ENCODE measurements at regions not wholly inside any gene's neighbourhood (a gene's known extent, or its start where the extent isn't known, plus 50 kb on each side); places are given as distances from the start of the nearest gene placed in this dataset.
"Not testable (repeated sequence)": the region's sequence is repeated elsewhere in the genome, so short reads cannot be mapped to it uniquely, and the experiment has no call there.

GRCh38 chr4:27978427-27979109 is 1117.9 kb downstream of the STIM2 start:
- H3K27ac ChIP-seq (ENCODE audit: low read depth, low read length); H3K9me3 ChIP-seq (ENCODE audit: control insufficient read depth in 3 of 3, low read length in 3 of 3); H3K4me1 ChIP-seq (ENCODE audit: control insufficient read depth in 3 of 3, insufficient read depth in 3 of 3, low read length in 3 of 3); H3K36me3 ChIP-seq (ENCODE audit: control insufficient read depth in 3 of 3, insufficient read depth in 3 of 3, low read length in 3 of 3); H3K4me3 ChIP-seq (ENCODE audit: low read length in 3 of 3); H3K9ac ChIP-seq (ENCODE audit: low read depth in 1 of 3, low read length in 3 of 3); H3K27me3 ChIP-seq (ENCODE audit: control insufficient read depth in 3 of 3, insufficient read depth in 3 of 3, low read length in 3 of 3): not testable (repeated sequence)

- H3K36me3 ChIP-seq (ENCODE audit: control insufficient read depth in 3 of 3, insufficient read depth in 3 of 3, low read length in 3 of 3): no peaks in the 10 kb centered on the region
- no peaks in the 10 kb centered on the region for H3K4me1 ChIP-seq (ENCODE audit: control insufficient read depth in 3 of 3, insufficient read depth in 3 of 3, low read length in 3 of 3)
- no peak overlapping the region for H3K9ac ChIP-seq (ENCODE audit: low read depth in 1 of 3, low read length in 3 of 3)
- no peaks in the 10 kb centered on the region for H3K9me3 ChIP-seq (ENCODE audit: control insufficient read depth in 3 of 3, low read length in 3 of 3)
- no peak overlapping the region for H3K4me3 ChIP-seq (ENCODE audit: low read length in 3 of 3)
- no peak overlapping the region for H3K27ac ChIP-seq (ENCODE audit: low read depth, low read length)
- no peaks in the 10 kb centered on the region for H3K27me3 ChIP-seq (ENCODE audit: control insufficient read depth in 3 of 3, insufficient read depth in 3 of 3, low read length in 3 of 3)
Observed at GRCh38 chr4:27985522-27985921, 1124.9 kb downstream of the STIM2 start.

- no peak overlapping the region for H3K9ac ChIP-seq (ENCODE audit: low read depth in 1 of 3, low read length in 3 of 3)
- H3K27ac ChIP-seq (ENCODE audit: low read depth, low read length): no peak overlapping the region
- no peaks in the 10 kb centered on the region for H3K27me3 ChIP-seq (ENCODE audit: control insufficient read depth in 3 of 3, insufficient read depth in 3 of 3, low read length in 3 of 3)
- no peaks in the 10 kb centered on the region for H3K9me3 ChIP-seq (ENCODE audit: control insufficient read depth in 3 of 3, low read length in 3 of 3)
- no peak overlapping the region for H3K4me3 ChIP-seq (ENCODE audit: low read length in 3 of 3)
- no peaks in the 10 kb centered on the region for H3K4me1 ChIP-seq (ENCODE audit: control insufficient read depth in 3 of 3, insufficient read depth in 3 of 3, low read length in 3 of 3)
- H3K36me3 ChIP-seq (ENCODE audit: control insufficient read depth in 3 of 3, insufficient read depth in 3 of 3, low read length in 3 of 3): no peaks in the 10 kb centered on the region
Observed at GRCh38 chr4:27986476-27986875, 1125.8 kb downstream of the STIM2 start.

GRCh38 chr4:28001698-28002097 is 1141.1 kb downstream of the STIM2 start:
- Histone ChIP-seq H3K4me1 (ENCODE audit: control insufficient read depth in 3 of 3, insufficient read depth in 3 of 3, low read length in 3 of 3) (no peaks in the 10 kb centered on the region), H3K36me3 (ENCODE audit: control insufficient read depth in 3 of 3, insufficient read depth in 3 of 3, low read length in 3 of 3) (no peaks in the 10 kb centered on the region), H3K9me3 (ENCODE audit: control insufficient read depth in 3 of 3, low read length in 3 of 3) (peaks cover 0 to 2% (median 0%) of the 10 kb centered on the region in 3 donors), H3K27ac (ENCODE audit: low read depth, low read length) (no peak overlapping the region), H3K4me3 (ENCODE audit: low read length in 3 of 3) (no peak overlapping the region), H3K27me3 (ENCODE audit: control insufficient read depth in 3 of 3, insufficient read depth in 3 of 3, low read length in 3 of 3) (no peaks in the 10 kb centered on the region), H3K9ac (ENCODE audit: low read depth in 1 of 3, low read length in 3 of 3) (no peak overlapping the region)

GRCh38 chr4:28004520-28004919 is 1143.9 kb downstream of the STIM2 start:
- H3K9ac ChIP-seq (ENCODE audit: low read depth in 1 of 3, low read length in 3 of 3): no peak overlapping the region
- no peak overlapping the region for H3K4me3 ChIP-seq (ENCODE audit: low read length in 3 of 3)
- peaks cover 0 to 2% (median 0%) of the 10 kb centered on the region in 3 donors for H3K9me3 ChIP-seq (ENCODE audit: control insufficient read depth in 3 of 3, low read length in 3 of 3)
- H3K4me1 ChIP-seq (ENCODE audit: control insufficient read depth in 3 of 3, insufficient read depth in 3 of 3, low read length in 3 of 3): no peaks in the 10 kb centered on the region
- no peak overlapping the region for H3K27ac ChIP-seq (ENCODE audit: low read depth, low read length)
- H3K27me3 ChIP-seq (ENCODE audit: control insufficient read depth in 3 of 3, insufficient read depth in 3 of 3, low read length in 3 of 3): no peaks in the 10 kb centered on the region
- no peaks in the 10 kb centered on the region for H3K36me3 ChIP-seq (ENCODE audit: control insufficient read depth in 3 of 3, insufficient read depth in 3 of 3, low read length in 3 of 3)

- Histone ChIP-seq H3K4me1 (ENCODE audit: control insufficient read depth in 3 of 3, insufficient read depth in 3 of 3, low read length in 3 of 3) (no peaks in the 10 kb centered on the region), H3K4me3 (ENCODE audit: low read length in 3 of 3) (no peak overlapping the region), H3K9me3 (ENCODE audit: control insufficient read depth in 3 of 3, low read length in 3 of 3) (peaks cover 0 to 2% (median 0%) of the 10 kb centered on the region in 3 donors), H3K9ac (ENCODE audit: low read depth in 1 of 3, low read length in 3 of 3) (no peak overlapping the region), H3K27ac (ENCODE audit: low read depth, low read length) (no peak overlapping the region), H3K36me3 (ENCODE audit: control insufficient read depth in 3 of 3, insufficient read depth in 3 of 3, low read length in 3 of 3) (no peaks in the 10 kb centered on the region), H3K27me3 (ENCODE audit: control insufficient read depth in 3 of 3, insufficient read depth in 3 of 3, low read length in 3 of 3) (no peaks in the 10 kb centered on the region)
Observed at GRCh38 chr4:28006021-28006420, 1145.4 kb downstream of the STIM2 start.

- Histone ChIP-seq H3K4me3 (ENCODE audit: low read length in 3 of 3) (no peak overlapping the region), H3K27me3 (ENCODE audit: control insufficient read depth in 3 of 3, insufficient read depth in 3 of 3, low read length in 3 of 3) (no peaks in the 10 kb centered on the region), H3K4me1 (ENCODE audit: control insufficient read depth in 3 of 3, insufficient read depth in 3 of 3, low read length in 3 of 3) (no peaks in the 10 kb centered on the region), H3K9me3 (ENCODE audit: control insufficient read depth in 3 of 3, low read length in 3 of 3) (peaks cover 0 to 2% (median 0%) of the 10 kb centered on the region in 3 donors), H3K9ac (ENCODE audit: low read depth in 1 of 3, low read length in 3 of 3) (no peak overlapping the region), H3K27ac (ENCODE audit: low read depth, low read length) (no peak overlapping the region), H3K36me3 (ENCODE audit: control insufficient read depth in 3 of 3, insufficient read depth in 3 of 3, low read length in 3 of 3) (no peaks in the 10 kb centered on the region)
Observed at GRCh38 chr4:28007693-28008092, 1147.1 kb downstream of the STIM2 start.

- Histone ChIP-seq H3K27me3 (ENCODE audit: control insufficient read depth in 3 of 3, insufficient read depth in 3 of 3, low read length in 3 of 3) (no peaks in the 10 kb centered on the region), H3K4me1 (ENCODE audit: control insufficient read depth in 3 of 3, insufficient read depth in 3 of 3, low read length in 3 of 3) (no peaks in the 10 kb centered on the region), H3K9me3 (ENCODE audit: control insufficient read depth in 3 of 3, low read length in 3 of 3) (no peaks in the 10 kb centered on the region), H3K36me3 (ENCODE audit: control insufficient read depth in 3 of 3, insufficient read depth in 3 of 3, low read length in 3 of 3) (no peaks in the 10 kb centered on the region), H3K9ac (ENCODE audit: low read depth in 1 of 3, low read length in 3 of 3) (no peak overlapping the region), H3K4me3 (ENCODE audit: low read length in 3 of 3) (no peak overlapping the region), H3K27ac (ENCODE audit: low read depth, low read length) (no peak overlapping the region)
Observed at GRCh38 chr4:28009541-28009940, 1148.9 kb downstream of the STIM2 start.

- H3K36me3 ChIP-seq (ENCODE audit: control insufficient read depth in 3 of 3, insufficient read depth in 3 of 3, low read length in 3 of 3): no peaks in the 10 kb centered on the region
- H3K27ac ChIP-seq (ENCODE audit: low read depth, low read length): no peak overlapping the region
- no peak overlapping the region for H3K9ac ChIP-seq (ENCODE audit: low read depth in 1 of 3, low read length in 3 of 3)
- no peaks in the 10 kb centered on the region for H3K27me3 ChIP-seq (ENCODE audit: control insufficient read depth in 3 of 3, insufficient read depth in 3 of 3, low read length in 3 of 3)
- H3K9me3 ChIP-seq (ENCODE audit: control insufficient read depth in 3 of 3, low read length in 3 of 3): no peaks in the 10 kb centered on the region
- no peak overlapping the region for H3K4me3 ChIP-seq (ENCODE audit: low read length in 3 of 3)
- no peaks in the 10 kb centered on the region for H3K4me1 ChIP-seq (ENCODE audit: control insufficient read depth in 3 of 3, insufficient read depth in 3 of 3, low read length in 3 of 3)
Observed at GRCh38 chr4:28010577-28011240, 1150.1 kb downstream of the STIM2 start.

GRCh38 chr4:28014469-28014868 is 1153.8 kb downstream of the STIM2 start:
- no peak overlapping the region for H3K4me3 ChIP-seq (ENCODE audit: low read length in 3 of 3)
- no peaks in the 10 kb centered on the region for H3K27me3 ChIP-seq (ENCODE audit: control insufficient read depth in 3 of 3, insufficient read depth in 3 of 3, low read length in 3 of 3)
- H3K4me1 ChIP-seq (ENCODE audit: control insufficient read depth in 3 of 3, insufficient read depth in 3 of 3, low read length in 3 of 3): no peaks in the 10 kb centered on the region
- H3K27ac ChIP-seq (ENCODE audit: low read depth, low read length): no peak overlapping the region
- no peaks in the 10 kb centered on the region for H3K36me3 ChIP-seq (ENCODE audit: control insufficient read depth in 3 of 3, insufficient read depth in 3 of 3, low read length in 3 of 3)
- no peak overlapping the region for H3K9ac ChIP-seq (ENCODE audit: low read depth in 1 of 3, low read length in 3 of 3)
- H3K9me3 ChIP-seq (ENCODE audit: control insufficient read depth in 3 of 3, low read length in 3 of 3): no peaks in the 10 kb centered on the region
